Natural killer cell (primary cell): ENCODE measurements at regions not wholly inside any gene's neighbourhood (a gene's known extent, or its start where the extent isn't known, plus 50 kb on each side); places are given as distances from the start of the nearest gene placed in this dataset.

Experiments used
- ATAC-seq, 3 donors: fragments of 150-1000 bp in 2 of 3; fragments of 200-7000 bp in 1 of 3; cut with Tn5 transposase; 1 replicate in 1 of 3; 2 replicates in 2 of 3; pipeline ENCODE4 v1.10.0; 2021; ENCODE audit warnings: mild to moderate bottlenecking in 2 of 3, moderate library complexity in 2 of 3
- DNase-seq, 2 donors: peaks; one replicate each; pipeline versions ENCODE4 v3.0.0 to v3.0.0-alpha.2; 2013 to 2021; ENCODE audit warnings: mixed read lengths in 1 of 2
- H3K27ac ChIP-seq: one replicate; pipeline ENCODE4 v1.5.1; 2013; ENCODE audit warnings: mild to moderate bottlenecking, low read length
- H3K27me3 ChIP-seq: one replicate; pipeline ENCODE4 v1.6.1; 2013; ENCODE audit warnings: low read length; ENCODE audit not compliant: control insufficient read depth, insufficient read depth
- H3K36me3 ChIP-seq: one replicate; pipeline ENCODE4 v1.6.1; 2013; ENCODE audit warnings: low read length; ENCODE audit not compliant: control insufficient read depth, insufficient read depth
- H3K4me1 ChIP-seq: one replicate; pipeline ENCODE4 v1.6.1; 2013; ENCODE audit warnings: low read length; ENCODE audit not compliant: control insufficient read depth, insufficient read depth
- H3K4me3 ChIP-seq: one replicate; pipeline ENCODE4 v1.5.1; 2013; ENCODE audit warnings: low read length
- H3K9me3 ChIP-seq: one replicate; pipeline ENCODE4 v1.6.1; 2013; ENCODE audit warnings: low read length; ENCODE audit not compliant: control insufficient read depth, insufficient read depth
- H3K27ac Mint-ChIP-seq, 2 donors: one replicate each; pipeline ENCODE4 v1.8.0; 2022; ENCODE audit warnings: mild to moderate bottlenecking in 2 of 2, mixed read lengths in 2 of 2, moderate library complexity in 1 of 2
- H3K27me3 Mint-ChIP-seq, 2 donors: one replicate each; pipeline ENCODE4 v1.8.0; 2022; ENCODE audit warnings: low read depth in 2 of 2, mixed read lengths in 2 of 2
- H3K36me3 Mint-ChIP-seq: one replicate; pipeline ENCODE4 v1.8.0; 2022; ENCODE audit warnings: mixed read lengths
- H3K4me1 Mint-ChIP-seq, 2 donors: one replicate each; pipeline ENCODE4 v1.8.0; 2022; ENCODE audit warnings: mixed read lengths in 2 of 2
- H3K4me3 Mint-ChIP-seq: one replicate; pipeline ENCODE4 v1.8.0; 2022; ENCODE audit warnings: mild to moderate bottlenecking, moderate library complexity, mixed read lengths
- H3K9me3 Mint-ChIP-seq, 2 donors: one replicate each; pipeline ENCODE4 v1.8.0; 2022; ENCODE audit warnings: mixed read lengths in 2 of 2
- WGBS: methylation state at CpG from one replicate; pipeline ENCODE4 v1.1.7; 2013; ENCODE audit warnings: missing lambda C conversion rate; ENCODE audit not compliant: insufficient coverage; 5-methylcytosine and 5-hydroxymethylcytosine counted together
- intact Hi-C: fragments of 100-400 bp; cut with micrococcal nuclease; formaldehyde crosslinking; loops from one replicate; pipeline ENCODE4 v1.14.2; 2022
- TF ChIP-seq, protein P1 (sequence below): fragments of 200-600 bp; IDR thresholded peaks from one replicate; pipeline ENCODE4 v1.8.0; 2022; ENCODE audit warnings: antibody characterized with exemption

DNA sequence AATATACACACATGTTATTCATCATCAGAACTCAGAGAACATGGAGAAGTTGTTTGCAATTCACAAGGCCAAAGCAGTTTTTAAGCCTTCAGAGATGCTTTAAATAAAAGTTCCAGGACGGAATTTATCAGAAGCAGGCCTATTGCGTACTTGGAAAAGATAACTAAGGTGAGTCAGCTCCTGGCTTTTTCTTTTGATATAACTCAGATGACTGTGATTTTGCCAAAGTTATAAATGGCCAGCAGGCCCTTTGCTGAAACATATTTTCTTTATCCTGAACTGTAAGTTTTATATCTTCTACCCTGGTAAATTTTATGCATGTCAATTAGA lies 55.0 kb upstream of the PLCB1 start:
- ATAC-seq (no peak), DNase-seq (no peak)
- Histone ChIP-seq H3K4me3 (no peak overlapping the region), H3K27ac (no peak overlapping the region), H3K4me1 (peaks cover 3% of the 10 kb centered on the region), H3K9me3 (no peaks in the 10 kb centered on the region), H3K36me3 (no peaks in the 10 kb centered on the region), H3K27me3 (no peaks in the 10 kb centered on the region)
- Mint-ChIP-seq H3K4me3 (no peak overlapping the region), H3K36me3 (no peaks in the 10 kb centered on the region), H3K4me1 (peaks cover 0 to 7% of the 10 kb centered on the region in 2 donors), H3K27ac (no peak overlapping the region), H3K27me3 (peaks cover 3 to 5% of the 10 kb centered on the region in 2 donors), H3K9me3 (no peaks in the 10 kb centered on the region)
- intact Hi-C loops, result no loop called here
- TF ChIP-seq, protein P1, sequence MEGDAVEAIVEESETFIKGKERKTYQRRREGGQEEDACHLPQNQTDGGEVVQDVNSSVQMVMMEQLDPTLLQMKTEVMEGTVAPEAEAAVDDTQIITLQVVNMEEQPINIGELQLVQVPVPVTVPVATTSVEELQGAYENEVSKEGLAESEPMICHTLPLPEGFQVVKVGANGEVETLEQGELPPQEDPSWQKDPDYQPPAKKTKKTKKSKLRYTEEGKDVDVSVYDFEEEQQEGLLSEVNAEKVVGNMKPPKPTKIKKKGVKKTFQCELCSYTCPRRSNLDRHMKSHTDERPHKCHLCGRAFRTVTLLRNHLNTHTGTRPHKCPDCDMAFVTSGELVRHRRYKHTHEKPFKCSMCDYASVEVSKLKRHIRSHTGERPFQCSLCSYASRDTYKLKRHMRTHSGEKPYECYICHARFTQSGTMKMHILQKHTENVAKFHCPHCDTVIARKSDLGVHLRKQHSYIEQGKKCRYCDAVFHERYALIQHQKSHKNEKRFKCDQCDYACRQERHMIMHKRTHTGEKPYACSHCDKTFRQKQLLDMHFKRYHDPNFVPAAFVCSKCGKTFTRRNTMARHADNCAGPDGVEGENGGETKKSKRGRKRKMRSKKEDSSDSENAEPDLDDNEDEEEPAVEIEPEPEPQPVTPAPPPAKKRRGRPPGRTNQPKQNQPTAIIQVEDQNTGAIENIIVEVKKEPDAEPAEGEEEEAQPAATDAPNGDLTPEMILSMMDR, result no peak
- WGBS, result 95% methylated on average over 2 of the region's 2 CpGs

DNA sequence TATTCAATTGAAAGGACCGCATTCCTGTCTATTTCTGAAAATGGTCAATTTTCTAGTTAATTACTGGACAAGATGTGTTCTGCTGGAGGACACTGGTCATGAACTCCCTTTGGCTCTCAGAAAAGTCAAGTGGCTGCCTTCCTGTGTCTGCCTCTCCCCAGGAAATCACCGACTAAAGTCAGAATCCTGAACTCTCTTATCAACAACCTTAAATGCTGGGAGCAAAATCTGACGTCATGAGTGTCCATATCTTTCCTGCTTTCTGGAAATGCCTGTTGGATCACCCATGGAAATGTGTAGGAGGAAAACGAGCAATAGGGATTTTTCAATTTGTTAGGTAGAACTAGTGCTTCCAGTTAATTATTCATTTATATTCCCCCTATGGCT lies 53.5 kb upstream of the PLCB1 start:
- Histone ChIP-seq H3K36me3 (no peaks in the 10 kb centered on the region), H3K4me1 (no peaks in the 10 kb centered on the region), H3K4me3 (no peak overlapping the region), H3K27me3 (no peaks in the 10 kb centered on the region), H3K27ac (no peak overlapping the region), H3K9me3 (no peaks in the 10 kb centered on the region)
- Mint-ChIP-seq H3K4me1 (peaks cover 0 to 3% of the 10 kb centered on the region in 2 donors), H3K4me3 (no peak overlapping the region), H3K27me3 (peaks cover 9 to 17% of the 10 kb centered on the region in 2 donors), H3K27ac (no peak overlapping the region), H3K36me3 (no peaks in the 10 kb centered on the region), H3K9me3 (no peaks in the 10 kb centered on the region)
- TF ChIP-seq, protein P1, result no peak
- ATAC-seq, result no peak
- 82% methylated on average over 3 of the region's 4 CpGs for WGBS
- intact Hi-C loops, result no loop called here
- DNase-seq, result no peak

DNA sequence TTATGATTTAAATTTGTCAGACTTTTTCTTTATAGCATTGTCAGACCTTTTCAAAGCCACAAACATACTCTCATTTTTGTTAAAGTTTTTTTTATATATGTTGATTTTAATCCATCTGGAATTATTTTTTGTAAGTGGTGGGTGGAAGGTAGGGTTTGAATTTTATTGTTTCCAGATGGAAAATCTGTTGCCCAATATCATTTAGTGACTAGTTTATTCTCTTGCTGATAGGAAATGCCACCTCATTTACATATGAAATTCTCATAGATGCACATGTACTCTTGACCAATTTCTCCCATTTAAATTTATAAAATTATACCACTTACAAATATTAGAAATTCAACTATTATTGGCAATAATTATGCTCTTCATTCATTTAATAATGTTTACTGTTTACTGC lies 52.1 kb upstream of the PLCB1 start:
- intact Hi-C loops, result no loop called here
- Histone ChIP-seq H3K4me3 (no peak overlapping the region), H3K4me1 (no peaks in the 10 kb centered on the region), H3K9me3 (no peaks in the 10 kb centered on the region), H3K27ac (no peak overlapping the region), H3K36me3 (no peaks in the 10 kb centered on the region), H3K27me3 (no peaks in the 10 kb centered on the region)
- no peak overlapping the region for H3K27ac Mint-ChIP-seq
- TF ChIP-seq, protein P1, result no peak
- no peak overlapping the region for H3K4me3 Mint-ChIP-seq
- peaks cover 10 to 20% of the 10 kb centered on the region in 2 donors for H3K27me3 Mint-ChIP-seq
- no peaks in the 10 kb centered on the region for H3K36me3 Mint-ChIP-seq
- no peaks in the 10 kb centered on the region for H3K4me1 Mint-ChIP-seq
- no peak for ATAC-seq
- H3K9me3 Mint-ChIP-seq, result no peaks in the 10 kb centered on the region
- DNase-seq, result no peak

DNA sequence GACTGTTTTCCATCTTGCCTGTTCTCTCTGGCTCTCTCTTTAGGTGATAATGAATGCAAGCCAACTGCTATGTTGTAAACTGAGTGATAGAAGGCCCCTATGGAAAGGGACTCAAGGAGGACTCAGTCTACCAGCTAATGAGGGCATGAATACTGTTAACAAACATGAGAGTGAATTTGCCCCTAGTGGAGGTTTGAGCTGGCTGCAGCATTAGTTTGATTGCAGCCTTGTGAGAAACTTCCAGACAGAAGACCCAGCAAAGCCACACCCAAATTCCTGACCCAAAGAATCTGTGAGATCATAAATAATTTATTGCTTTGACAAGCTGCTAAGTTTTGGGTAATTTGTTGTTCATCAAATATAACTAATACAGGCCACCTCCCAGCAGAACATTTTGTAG lies 50.0 kb upstream of the PLCB1 start:
- Mint-ChIP-seq H3K27me3 (peaks cover 13 to 38% of the 10 kb centered on the region in 2 donors), H3K4me1 (no peaks in the 10 kb centered on the region), H3K27ac (no peak overlapping the region), H3K36me3 (no peaks in the 10 kb centered on the region), H3K4me3 (no peak overlapping the region), H3K9me3 (no peaks in the 10 kb centered on the region)
- no peaks in the 10 kb centered on the region for H3K36me3 ChIP-seq
- no peak for ATAC-seq
- no peaks in the 10 kb centered on the region for H3K27me3 ChIP-seq
- DNase-seq, result no peak
- no peaks in the 10 kb centered on the region for H3K4me1 ChIP-seq
- no peak overlapping the region for H3K27ac ChIP-seq
- H3K4me3 ChIP-seq, result no peak overlapping the region
- TF ChIP-seq, protein P1, result no peak
- H3K9me3 ChIP-seq, result no peaks in the 10 kb centered on the region
- intact Hi-C loops, result no loop called here
